Neural progenitor cell (in vitro differentiated cells): ENCODE measurements at regions not wholly inside any gene's neighbourhood (a gene's known extent, or its start where the extent isn't known, plus 50 kb on each side); places are given as distances from the start of the nearest gene placed in this dataset.

Source experiments
- EZH2 ChIP-seq: fragments of 200-600 bp; sonication (generic); IDR thresholded peaks from 2 replicates; pipeline ENCODE4 v1.6.1; 2017; ENCODE audit warnings: antibody characterized with exemption, mild to moderate bottlenecking, moderate library complexity
- EZH2phosphoT487 ChIP-seq: fragments of 200-600 bp; sonication (generic); IDR thresholded peaks from 2 replicates; pipeline ENCODE4 v1.6.1; 2017; ENCODE audit warnings: antibody characterized with exemption
- TF ChIP-seq, protein P1 (sequence below): fragments of 200-600 bp; sonication (generic); IDR thresholded peaks from 2 replicates; pipeline ENCODE4 v1.5.1; 2017; ENCODE audit warnings: antibody characterized with exemption, mild to moderate bottlenecking

GRCh38 chr12:107558141-107558815 lies 127.3 kb upstream of the PWP1 start:
- TF ChIP-seq, protein P1, sequence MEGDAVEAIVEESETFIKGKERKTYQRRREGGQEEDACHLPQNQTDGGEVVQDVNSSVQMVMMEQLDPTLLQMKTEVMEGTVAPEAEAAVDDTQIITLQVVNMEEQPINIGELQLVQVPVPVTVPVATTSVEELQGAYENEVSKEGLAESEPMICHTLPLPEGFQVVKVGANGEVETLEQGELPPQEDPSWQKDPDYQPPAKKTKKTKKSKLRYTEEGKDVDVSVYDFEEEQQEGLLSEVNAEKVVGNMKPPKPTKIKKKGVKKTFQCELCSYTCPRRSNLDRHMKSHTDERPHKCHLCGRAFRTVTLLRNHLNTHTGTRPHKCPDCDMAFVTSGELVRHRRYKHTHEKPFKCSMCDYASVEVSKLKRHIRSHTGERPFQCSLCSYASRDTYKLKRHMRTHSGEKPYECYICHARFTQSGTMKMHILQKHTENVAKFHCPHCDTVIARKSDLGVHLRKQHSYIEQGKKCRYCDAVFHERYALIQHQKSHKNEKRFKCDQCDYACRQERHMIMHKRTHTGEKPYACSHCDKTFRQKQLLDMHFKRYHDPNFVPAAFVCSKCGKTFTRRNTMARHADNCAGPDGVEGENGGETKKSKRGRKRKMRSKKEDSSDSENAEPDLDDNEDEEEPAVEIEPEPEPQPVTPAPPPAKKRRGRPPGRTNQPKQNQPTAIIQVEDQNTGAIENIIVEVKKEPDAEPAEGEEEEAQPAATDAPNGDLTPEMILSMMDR = no peak
- TF ChIP-seq EZH2 (no peak), EZH2phosphoT487 (no peak)
